Glomerular visceral epithelial cell (primary cell): ENCODE measurements at regions not wholly inside any gene's neighbourhood (a gene's known extent, or its start where the extent isn't known, plus 50 kb on each side); places are given as distances from the start of the nearest gene placed in this dataset.

ENCODE experiments used
- DNase-seq: peaks from one replicate; pipeline ENCODE4 v3.0.0-alpha.2; 2016; ENCODE audit errors: extremely low spot score

GRCh38 chr2:62596061-62596921 lies 90.3 kb upstream of the TMEM17 start:
- peak; percentile 48 for DNase-seq

DNA sequence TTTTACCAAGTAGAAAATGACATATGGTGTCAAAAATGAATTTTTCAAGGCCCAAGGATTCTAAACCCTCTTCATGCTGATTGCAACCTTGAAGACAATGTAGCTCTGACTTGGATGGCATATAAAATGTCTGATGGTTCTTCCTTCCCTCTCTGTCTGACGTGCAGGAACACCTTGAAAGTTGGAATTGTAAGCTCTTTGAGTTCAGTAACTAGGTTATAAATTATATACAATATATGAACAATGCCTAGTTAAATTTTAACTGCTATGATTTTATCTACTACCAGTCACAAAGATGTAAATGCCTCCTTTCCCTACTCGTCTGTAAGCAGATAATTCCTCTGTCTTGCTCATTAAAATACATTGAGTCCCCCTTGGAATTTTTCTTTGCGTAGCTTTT lies 89.5 kb upstream of the TMEM17 start:
- no peak for DNase-seq

GRCh38 chr2:62593825-62594224 lies 87.8 kb upstream of the TMEM17 start:
- DNase-seq: no peak

DNA sequence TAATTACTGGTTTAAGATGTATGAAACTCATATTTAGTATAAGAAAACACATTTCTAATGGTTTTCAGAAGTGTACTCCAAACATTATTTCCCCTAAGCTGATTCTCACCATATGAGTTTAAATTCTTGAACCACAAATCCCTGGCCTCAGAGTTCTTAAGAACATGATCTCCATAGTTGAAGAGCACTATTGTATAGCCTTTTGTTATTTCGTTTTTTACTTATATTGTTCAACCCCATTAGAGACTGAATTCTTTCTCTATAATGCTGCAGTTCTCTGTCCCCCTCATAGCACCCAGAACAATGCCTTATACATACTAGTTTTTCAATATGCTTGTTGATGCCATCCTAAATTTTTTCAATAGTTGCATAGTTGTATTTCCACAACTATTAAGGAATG lies 85.5 kb upstream of the TMEM17 start:
- no peak for DNase-seq

- DNase-seq: no peak
Observed at GRCh38 chr2:62589691-62590356, 83.8 kb upstream of the TMEM17 start.

- no peak for DNase-seq
Observed at GRCh38 chr2:62587592-62587991, 81.6 kb upstream of the TMEM17 start.

DNA sequence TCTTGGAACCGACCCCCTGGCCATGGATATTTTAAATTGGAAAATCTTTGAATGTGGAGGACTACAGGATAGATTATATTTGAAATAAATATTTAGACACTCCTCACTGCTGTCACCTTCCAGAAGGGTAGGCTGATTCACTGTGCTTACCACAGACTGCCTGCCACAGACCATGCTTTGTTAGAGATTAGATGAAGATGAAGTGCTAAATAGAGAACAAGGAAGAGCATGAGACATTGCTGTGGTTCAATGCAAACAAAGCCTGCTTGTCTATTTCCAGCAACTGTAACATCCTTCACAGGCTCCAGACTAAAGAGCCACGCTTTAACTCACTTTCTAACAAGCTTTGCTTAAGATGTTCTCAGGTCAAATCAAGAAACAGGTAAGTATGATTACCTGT lies 81.0 kb upstream of the TMEM17 start:
- DNase-seq: peak; percentile 65

GRCh38 chr2:62578803-62579640 lies 73.0 kb upstream of the TMEM17 start:
- peak; percentile 86 for DNase-seq

DNA sequence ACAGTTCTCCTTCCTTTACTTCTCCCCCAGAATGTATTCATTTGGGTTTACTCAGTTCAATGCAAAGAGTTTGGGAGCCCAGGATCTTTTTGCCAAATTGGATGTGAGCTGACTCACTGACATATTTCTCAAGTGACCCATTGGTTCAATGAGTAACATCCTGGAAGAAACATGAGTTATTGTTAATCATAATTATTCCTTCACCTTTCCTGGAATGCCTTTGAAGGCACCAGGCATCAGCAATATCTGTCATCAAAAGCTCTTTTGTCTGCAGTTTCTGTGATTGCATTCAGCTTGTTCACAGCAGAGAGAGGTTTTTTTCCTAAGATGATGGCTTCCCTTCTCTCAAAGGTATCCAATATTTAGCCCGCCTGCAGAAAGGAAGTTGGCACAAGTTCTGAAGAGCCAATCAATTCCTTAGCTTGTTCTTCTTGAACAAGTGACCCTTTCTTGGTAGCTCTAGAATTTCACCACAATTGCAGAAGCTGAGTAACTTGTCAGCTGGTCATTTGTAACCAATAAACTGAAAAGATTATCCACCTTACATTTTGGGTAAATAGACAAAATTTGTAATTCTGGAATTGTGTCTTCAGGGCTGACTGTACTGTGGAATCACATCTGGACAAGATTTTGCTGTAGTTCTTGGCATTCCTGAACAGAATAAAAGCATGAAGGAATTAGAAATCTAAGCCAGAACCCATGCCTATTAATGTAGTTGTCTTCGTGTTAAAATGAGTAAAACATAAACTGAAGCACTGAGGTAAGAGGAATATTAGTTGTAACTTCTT lies 72.2 kb upstream of the TMEM17 start:
- DNase-seq: peak; percentile 83

GRCh38 chr2:62576276-62576939 lies 70.4 kb upstream of the TMEM17 start:
- no peak for DNase-seq

DNA sequence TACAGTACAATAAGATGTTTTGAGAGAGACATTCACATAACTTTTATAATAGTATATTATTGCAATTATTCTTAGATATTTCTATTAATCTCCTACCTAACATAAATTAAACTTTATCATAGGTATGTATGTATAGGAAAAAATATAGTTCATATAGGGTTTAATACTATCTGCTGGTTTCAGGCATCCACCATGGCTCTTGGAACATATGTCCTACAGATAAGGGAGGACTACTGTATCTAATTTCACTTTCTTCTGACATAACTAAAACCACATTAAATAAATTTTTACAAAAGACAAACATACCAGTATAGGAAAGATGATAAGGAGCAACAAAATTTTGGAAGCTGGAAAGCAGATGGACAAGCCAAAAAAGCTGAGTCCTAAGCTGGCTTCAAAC lies 67.9 kb upstream of the TMEM17 start:
- DNase-seq: no peak

- no peak for DNase-seq
Observed at GRCh38 chr2:62573137-62573731, 67.2 kb upstream of the TMEM17 start.

GRCh38 chr2:62570861-62571698 lies 65.1 kb upstream of the TMEM17 start:
- DNase-seq: no peak

DNA sequence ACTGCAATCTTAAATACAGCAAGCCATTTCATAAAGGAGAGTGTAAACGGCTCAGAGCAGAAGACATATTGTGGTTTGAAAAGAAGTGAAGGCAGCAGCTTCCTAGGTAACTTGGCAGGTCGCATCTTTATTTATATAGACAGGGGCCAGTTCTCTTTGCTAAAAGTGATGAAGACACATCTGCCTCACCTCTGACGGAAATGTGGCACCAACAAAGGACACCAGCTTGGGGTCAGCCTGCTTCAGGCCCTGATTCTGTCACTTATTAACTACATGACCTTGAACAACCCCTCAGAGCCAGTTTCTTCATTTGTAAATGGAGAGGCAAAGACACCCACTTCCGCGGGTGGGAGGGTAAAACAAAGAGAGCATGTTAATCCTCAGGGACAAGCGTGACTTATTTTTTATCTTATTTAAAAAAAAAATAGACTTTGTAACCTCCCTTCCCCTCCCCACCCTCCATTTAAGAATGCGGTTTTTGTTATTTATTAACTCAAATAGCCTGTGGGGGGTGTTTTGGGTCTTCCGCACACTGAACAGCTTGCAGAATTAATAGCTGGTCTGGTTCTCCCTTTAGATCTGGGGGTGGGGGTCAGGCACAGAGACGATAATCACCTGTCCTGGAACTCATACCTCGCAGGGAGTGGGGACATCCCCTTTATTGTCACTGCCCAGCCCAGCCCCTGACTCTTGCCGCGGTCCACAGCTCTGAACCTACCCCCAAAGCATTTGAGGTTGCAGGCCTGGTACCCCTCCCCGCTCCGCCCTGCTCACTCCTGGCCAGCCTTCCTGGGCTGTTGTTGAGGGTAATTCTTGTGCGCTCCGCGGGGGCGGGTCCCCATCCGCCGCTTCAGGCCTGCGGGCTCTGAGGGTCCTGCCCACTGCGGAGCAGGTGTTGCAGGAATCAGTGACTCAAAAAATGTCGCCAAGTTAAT lies 64.2 kb upstream of the TMEM17 start:
- peak; percentile 64 for DNase-seq

- no peak for DNase-seq
Observed at GRCh38 chr2:62568983-62569837, 63.2 kb upstream of the TMEM17 start.

DNA sequence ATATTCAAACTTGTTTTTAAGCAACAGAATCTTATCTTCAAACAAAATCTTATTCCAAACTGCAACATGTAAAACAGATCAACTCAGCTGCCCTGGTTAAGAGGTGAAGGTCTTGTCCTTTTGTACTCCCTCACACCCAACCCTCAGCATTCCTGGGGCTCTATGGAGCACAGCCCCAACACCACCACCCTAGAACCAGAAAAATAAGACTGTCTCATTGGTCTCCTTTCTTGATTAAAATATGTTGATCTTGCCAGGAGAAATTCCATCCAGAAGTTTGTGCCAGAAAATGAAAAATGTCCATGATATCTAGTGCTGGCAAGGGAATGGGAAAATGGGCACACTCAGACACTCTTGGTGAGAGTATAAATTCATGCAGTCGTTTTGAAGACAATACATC lies 62.1 kb upstream of the TMEM17 start:
- no peak for DNase-seq

GRCh38 chr2:62567669-62568068 lies 61.7 kb upstream of the TMEM17 start:
- DNase-seq: no peak

- no peak for DNase-seq
Observed at GRCh38 chr2:62566847-62567246, 60.9 kb upstream of the TMEM17 start.
